ENCODE measurements at regions not wholly inside any gene's neighbourhood (a gene's known extent, or its start where the extent isn't known, plus 50 kb on each side); places are given as distances from the start of the nearest gene placed in this dataset.
"Not testable (repeated sequence)": the region's sequence is repeated elsewhere in the genome, so short reads cannot be mapped to it uniquely, and the experiment has no call there.

- ATAC-seq, result no peak
- CTCF ChIA-PET, result interaction anchor here (0.6 to 2.3 kb wide), 8 partner anchors 13 to 906 kb away, joined by 3 to 11 read pairs (median 5); no protein-coding TSS in a partner anchor
- intact Hi-C loops (cut with DNase I, micrococcal nuclease), result no loop called here
These were observed 50.9 kb downstream of the ANXA2R start for GRCh38 chr5:42989190-42989589.

DNA sequence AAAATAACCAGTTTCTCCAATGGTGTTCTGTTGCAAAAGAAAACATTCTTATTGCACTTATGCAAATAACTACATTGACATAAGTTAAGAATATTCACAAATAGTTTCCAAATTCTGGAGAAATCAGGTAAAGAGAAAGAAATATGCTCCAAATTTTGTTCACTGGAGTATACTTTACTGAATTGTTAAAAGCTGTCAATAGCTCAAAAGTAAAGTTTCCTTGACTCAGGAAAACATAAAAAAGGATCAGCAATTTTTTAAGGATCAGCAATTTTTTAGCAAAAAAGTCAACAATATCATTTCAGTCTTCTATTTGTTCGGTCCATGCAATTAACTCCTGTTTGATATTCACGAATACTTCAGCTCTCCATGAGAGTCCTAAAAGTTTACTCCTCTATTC lies 51.6 kb downstream of the ANXA2R start:
- Mint-ChIP-seq H3K36me3 (ENCODE audit: low read depth) (peaks cover 17% of the 10 kb centered on the region), H3K9me3 (ENCODE audit: low read depth) (peaks cover 2% of the 10 kb centered on the region), H3K27ac (no peak overlapping the region), H3K4me1 (peaks cover 52% of the 10 kb centered on the region), H3K4me3 (peak overlapping the region; percentile 61), H3K27me3 (no peaks in the 10 kb centered on the region)
- intact Hi-C loops (cut with DNase I, micrococcal nuclease), result no loop called here
- ChIA-PET CTCF (interaction anchor here (0.6 to 2.3 kb wide), 8 partner anchors 12 to 907 kb away, joined by 3 to 11 read pairs (median 5); no protein-coding TSS in a partner anchor), POLR2A (interaction anchor here (0.6 kb wide), 1 partner anchor 323 kb away, joined by 3 read pairs; no protein-coding TSS in a partner anchor)
- no peak for ATAC-seq
- DNase-seq, result no peak

More at GRCh38 chr5:42989190-42989589, 50.9 kb downstream of the ANXA2R start:
- peak overlapping the region; percentile 61 for H3K4me3 Mint-ChIP-seq
- H3K27me3 Mint-ChIP-seq, result no peaks in the 10 kb centered on the region
- DNase-seq, result no peak
- H3K9me3 Mint-ChIP-seq (ENCODE audit: low read depth), result peaks cover 2% of the 10 kb centered on the region
- POLR2A ChIA-PET, result interaction anchor here (0.6 kb wide), 1 partner anchor 323 kb away, joined by 3 read pairs; no protein-coding TSS in a partner anchor
- peaks cover 17% of the 10 kb centered on the region for H3K36me3 Mint-ChIP-seq (ENCODE audit: low read depth)
- H3K27ac Mint-ChIP-seq, result peak overlapping the region; percentile 43
- peaks cover 52% of the 10 kb centered on the region for H3K4me1 Mint-ChIP-seq

DNA sequence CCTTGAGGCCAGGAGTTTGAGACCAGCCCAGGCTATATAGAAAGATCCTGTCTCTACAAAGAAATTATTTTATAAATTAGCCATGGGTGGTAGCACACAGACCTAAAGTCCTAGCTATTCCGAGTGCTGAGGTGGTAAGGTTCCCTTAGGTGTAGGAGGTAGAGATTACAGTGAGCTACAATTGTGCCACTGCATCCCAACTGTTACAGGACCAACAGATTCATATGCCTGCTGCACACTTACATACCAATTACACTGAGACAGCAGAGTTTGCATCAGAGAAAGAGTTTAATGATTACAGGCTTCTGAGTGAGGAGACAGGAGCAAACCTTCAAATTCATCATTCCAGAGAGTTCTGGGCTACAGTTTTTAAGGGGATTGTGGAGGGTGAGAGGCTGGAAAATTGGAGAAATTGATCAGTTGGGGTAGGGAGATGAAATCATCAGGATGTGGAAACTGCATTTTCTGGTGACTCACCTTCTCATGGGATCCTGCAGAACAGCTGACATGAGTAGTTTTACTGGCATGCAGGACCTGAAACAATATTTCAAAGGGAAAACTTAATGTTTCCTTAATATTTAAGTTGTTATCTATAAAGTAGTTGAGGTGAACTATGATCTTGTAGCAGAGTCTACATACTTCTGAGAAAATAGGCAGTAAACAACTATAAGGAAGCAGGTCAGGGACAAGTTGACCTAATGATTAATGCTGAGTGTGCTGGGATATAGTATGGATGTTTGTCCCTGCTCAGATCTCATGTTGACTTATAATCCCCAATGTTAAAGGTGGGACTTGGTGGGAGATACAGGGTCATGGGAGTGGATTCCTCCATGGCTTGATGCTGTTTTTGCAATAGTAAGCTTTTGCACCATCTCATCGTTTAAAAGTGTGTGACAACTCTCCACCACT lies 54.7 kb downstream of the ANXA2R start:
- intact Hi-C loops (cut with DNase I, micrococcal nuclease), result no loop called here
- peaks cover 14% of the 10 kb centered on the region for H3K36me3 Mint-ChIP-seq (ENCODE audit: low read depth)
- ATAC-seq, result no peak
- H3K4me3 Mint-ChIP-seq, result no peak overlapping the region
- peak overlapping the region; percentile 37 for H3K27ac Mint-ChIP-seq
- H3K27me3 Mint-ChIP-seq, result no peaks in the 10 kb centered on the region
- POLR2A ChIA-PET, result no interaction called here
- CTCF ChIA-PET, result interaction anchor here (0.7 to 1.9 kb wide), 3 partner anchors 15 to 80 kb away, joined by 3 to 5 read pairs (median 3); no protein-coding TSS in a partner anchor
- no peak for DNase-seq
- peaks cover 2% of the 10 kb centered on the region for H3K9me3 Mint-ChIP-seq (ENCODE audit: low read depth)
- peaks cover 40% of the 10 kb centered on the region for H3K4me1 Mint-ChIP-seq

DNA sequence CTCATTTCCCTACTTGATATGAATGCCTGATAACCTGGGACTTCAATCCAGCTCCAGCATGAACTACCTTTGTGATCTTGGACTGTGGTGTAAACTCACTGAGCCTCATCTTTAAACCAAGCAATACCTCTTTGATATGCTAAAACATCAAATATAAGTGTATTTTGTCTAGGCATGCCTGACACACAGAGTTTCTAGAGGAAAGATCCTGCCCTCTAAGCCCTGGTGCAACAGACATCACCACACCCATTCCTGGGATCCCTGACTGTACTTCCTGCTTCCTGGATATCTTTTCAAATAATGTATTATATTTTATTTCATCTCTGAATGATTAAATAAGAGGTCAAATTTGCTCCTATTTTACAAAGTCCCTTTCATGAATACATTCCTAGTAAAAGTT lies 55.8 kb downstream of the ANXA2R start:
- POLR2A ChIA-PET, result no interaction called here
- CTCF ChIA-PET, result interaction anchor here (0.8 to 1.9 kb wide), 3 partner anchors 34 to 81 kb away, joined by 3 to 5 read pairs (median 4); no protein-coding TSS in a partner anchor
- intact Hi-C loops (cut with DNase I, micrococcal nuclease), result no loop called here
- peaks cover 30% of the 10 kb centered on the region for H3K4me1 Mint-ChIP-seq
- ATAC-seq (no peak), DNase-seq (no peak)
- no peaks in the 10 kb centered on the region for H3K27me3 Mint-ChIP-seq
- H3K9me3 Mint-ChIP-seq (ENCODE audit: low read depth), result peaks cover 2% of the 10 kb centered on the region
- H3K4me3 Mint-ChIP-seq, result no peak overlapping the region
- H3K36me3 Mint-ChIP-seq (ENCODE audit: low read depth), result peaks cover 12% of the 10 kb centered on the region
- no peak overlapping the region for H3K27ac Mint-ChIP-seq

DNA sequence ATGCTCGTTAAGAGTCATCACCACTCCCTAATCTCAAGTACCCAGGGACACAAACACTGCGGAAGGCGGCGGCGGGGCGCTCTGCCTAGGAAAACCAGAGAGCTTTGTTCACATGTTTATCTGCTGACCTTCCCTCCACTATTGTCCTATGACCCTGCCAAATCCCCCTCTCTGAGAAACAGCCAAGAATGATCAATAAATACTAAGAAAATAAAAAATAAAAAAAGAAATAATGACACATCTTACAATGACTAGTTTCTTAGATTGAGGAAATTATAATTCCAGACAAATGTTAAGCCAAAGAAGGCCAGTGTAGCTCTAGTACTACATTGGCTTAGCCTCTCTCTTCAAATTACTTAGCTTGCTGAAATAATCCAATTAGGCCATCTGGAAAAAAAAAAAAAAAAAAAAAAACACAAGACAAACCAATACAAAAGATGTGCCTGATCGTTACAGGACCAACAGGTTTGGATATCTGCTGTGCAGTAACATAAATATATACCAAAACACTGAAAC lies 58.0 kb downstream of the ANXA2R start:
- peaks cover 6% of the 10 kb centered on the region for H3K36me3 Mint-ChIP-seq (ENCODE audit: low read depth)
- H3K27me3 Mint-ChIP-seq, result no peaks in the 10 kb centered on the region
- POLR2A ChIA-PET, result no interaction called here
- peaks cover 18% of the 10 kb centered on the region for H3K4me1 Mint-ChIP-seq
- no peak overlapping the region for H3K27ac Mint-ChIP-seq
- H3K4me3 Mint-ChIP-seq, result no peak overlapping the region
- CTCF ChIA-PET, result no interaction called here
- intact Hi-C loops (cut with DNase I, micrococcal nuclease), result no loop called here
- H3K9me3 Mint-ChIP-seq (ENCODE audit: low read depth), result no peaks in the 10 kb centered on the region
- DNase-seq, result no peak
- ATAC-seq, result no peak

DNA sequence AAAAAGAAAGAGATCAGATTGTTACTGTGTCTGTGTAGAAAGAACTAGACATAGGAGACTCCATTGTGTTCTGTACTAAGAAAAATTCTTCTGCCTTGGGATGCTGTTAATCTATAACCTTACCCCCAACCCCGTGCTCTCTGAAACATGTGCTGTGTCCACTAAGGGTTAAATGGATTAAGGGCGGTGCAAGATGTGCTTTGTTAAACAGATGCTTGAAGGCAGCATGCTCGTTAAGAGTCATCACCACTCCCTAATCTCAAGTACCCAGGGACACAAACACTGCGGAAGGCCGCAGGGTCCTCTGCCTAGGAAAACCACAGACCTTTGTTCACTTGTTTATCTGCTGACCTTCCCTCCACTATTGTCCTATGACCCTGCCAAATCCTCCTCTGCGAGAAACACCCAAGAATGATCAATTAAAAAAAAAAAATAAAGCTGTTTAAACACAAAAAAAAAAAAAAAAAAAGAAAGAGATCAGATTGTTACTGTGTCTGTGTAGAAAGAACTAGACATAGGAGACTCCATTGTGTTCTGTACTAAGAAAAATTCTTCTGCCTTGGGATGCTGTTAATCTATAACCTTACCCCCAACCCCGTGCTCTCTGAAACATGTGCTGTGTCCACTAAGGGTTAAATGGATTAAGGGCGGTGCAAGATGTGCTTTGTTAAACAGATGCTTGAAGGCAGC lies 58.6 kb downstream of the ANXA2R start:
- POLR2A ChIA-PET; CTCF ChIA-PET; H3K27me3 Mint-ChIP-seq; H3K36me3 Mint-ChIP-seq (ENCODE audit: low read depth); H3K4me3 Mint-ChIP-seq; ATAC-seq; DNase-seq; H3K27ac Mint-ChIP-seq; intact Hi-C loops (cut with DNase I, micrococcal nuclease); H3K9me3 Mint-ChIP-seq (ENCODE audit: low read depth): not testable (repeated sequence)
- H3K4me1 Mint-ChIP-seq, result peaks cover 14% of the 10 kb centered on the region

DNA sequence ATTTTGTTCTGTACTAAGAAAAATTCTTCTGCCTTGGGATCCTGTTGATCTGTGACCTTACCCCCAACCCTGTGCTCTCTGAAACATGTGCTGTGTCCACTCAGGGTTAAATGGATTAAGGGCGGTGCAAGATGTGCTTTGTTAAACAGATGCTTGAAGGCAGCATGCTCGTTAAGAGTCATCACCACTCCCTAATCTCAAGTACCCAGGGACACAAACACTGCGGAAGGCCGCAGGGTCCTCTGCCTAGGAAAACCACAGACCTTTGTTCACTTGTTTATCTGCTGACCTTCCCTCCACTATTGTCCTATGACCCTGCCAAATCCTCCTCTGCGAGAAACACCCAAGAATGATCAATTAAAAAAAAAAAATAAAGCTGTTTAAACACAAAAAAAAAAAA lies 59.1 kb downstream of the ANXA2R start:
- H3K4me3 Mint-ChIP-seq; DNase-seq; H3K36me3 Mint-ChIP-seq (ENCODE audit: low read depth); H3K27me3 Mint-ChIP-seq; CTCF ChIA-PET; H3K9me3 Mint-ChIP-seq (ENCODE audit: low read depth); intact Hi-C loops (cut with DNase I, micrococcal nuclease); POLR2A ChIA-PET; ATAC-seq; H3K27ac Mint-ChIP-seq; H3K4me1 Mint-ChIP-seq: not testable (repeated sequence)

- H3K27ac Mint-ChIP-seq; POLR2A ChIA-PET; CTCF ChIA-PET; intact Hi-C loops (cut with DNase I, micrococcal nuclease); ATAC-seq; H3K9me3 Mint-ChIP-seq (ENCODE audit: low read depth); H3K36me3 Mint-ChIP-seq (ENCODE audit: low read depth); H3K27me3 Mint-ChIP-seq; DNase-seq; H3K4me1 Mint-ChIP-seq; H3K4me3 Mint-ChIP-seq: not testable (repeated sequence)
These were observed 59.7 kb downstream of the ANXA2R start for GRCh38 chr5:42980391-42980790.

- H3K4me1 Mint-ChIP-seq; DNase-seq; H3K4me3 Mint-ChIP-seq; CTCF ChIA-PET; intact Hi-C loops (cut with DNase I, micrococcal nuclease); H3K27ac Mint-ChIP-seq; H3K36me3 Mint-ChIP-seq (ENCODE audit: low read depth); ATAC-seq; H3K27me3 Mint-ChIP-seq; POLR2A ChIA-PET; H3K9me3 Mint-ChIP-seq (ENCODE audit: low read depth): not testable (repeated sequence)
These were observed 60.9 kb downstream of the ANXA2R start for GRCh38 chr5:42979242-42979641.

DNA sequence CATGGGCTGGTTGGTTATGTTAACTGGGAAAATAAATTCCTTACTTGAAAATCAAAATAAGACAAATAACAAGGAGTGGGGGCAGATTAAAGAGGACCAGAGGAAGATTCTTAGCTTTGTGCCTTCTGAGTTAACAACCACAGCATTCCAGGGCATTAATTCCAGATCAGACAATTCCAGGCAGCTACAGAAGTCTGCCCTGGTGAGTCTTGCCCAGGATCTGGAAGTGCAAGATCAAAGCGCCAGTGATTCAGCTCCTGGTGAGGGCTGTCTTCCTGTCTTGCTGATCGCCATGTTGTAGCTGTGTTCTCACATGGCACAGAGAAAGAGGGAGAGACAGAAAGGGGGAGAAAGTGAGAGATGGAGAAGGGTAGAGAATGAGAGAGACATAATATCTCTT lies 65.6 kb downstream of the ANXA2R start:
- POLR2A ChIA-PET, result no interaction called here
- H3K27me3 Mint-ChIP-seq, result no peaks in the 10 kb centered on the region
- peaks cover 8% of the 10 kb centered on the region for H3K36me3 Mint-ChIP-seq (ENCODE audit: low read depth)
- ATAC-seq (no peak), DNase-seq (no peak)
- H3K4me1 Mint-ChIP-seq, result no peaks in the 10 kb centered on the region
- H3K9me3 Mint-ChIP-seq (ENCODE audit: low read depth), result no peaks in the 10 kb centered on the region
- H3K27ac Mint-ChIP-seq, result no peak overlapping the region
- intact Hi-C loops (cut with DNase I, micrococcal nuclease), result no loop called here
- CTCF ChIA-PET, result no interaction called here
- no peak overlapping the region for H3K4me3 Mint-ChIP-seq

- intact Hi-C loops (cut with DNase I, micrococcal nuclease), result no loop called here
- peak; percentile 55 for DNase-seq
These were observed 69.2 kb downstream of the ANXA2R start for GRCh38 chr5:42970636-42971559.

More at GRCh38 chr5:42970636-42971559, 69.2 kb downstream of the ANXA2R start:
- Mint-ChIP-seq H3K36me3 (ENCODE audit: low read depth) (peaks cover 6% of the 10 kb centered on the region), H3K27ac (no peak overlapping the region), H3K4me1 (peaks cover 5% of the 10 kb centered on the region), H3K4me3 (no peak overlapping the region), H3K9me3 (ENCODE audit: low read depth) (no peaks in the 10 kb centered on the region), H3K27me3 (no peaks in the 10 kb centered on the region)
- no peak for ATAC-seq
- ChIA-PET CTCF (interaction anchor here (0.6 to 2.1 kb wide), 7 partner anchors 14 to 71 kb away, joined by 3 to 8 read pairs (median 4); no protein-coding TSS in a partner anchor), POLR2A (no interaction called here)

Measured in activated CD4-positive, alpha-beta T cell treated with anti-CD3 and anti-CD28 coated beads for 36 hours (primary cell).